ENCODE measurements at regions not wholly inside any gene's neighbourhood (a gene's known extent, or its start where the extent isn't known, plus 50 kb on each side); places are given as distances from the start of the nearest gene placed in this dataset.

- Mint-ChIP-seq H3K27me3 (ENCODE audit: low read depth) (no peaks in the 10 kb centered on the region), H3K36me3 (ENCODE audit: low read depth) (no peaks in the 10 kb centered on the region), H3K27ac (no peak overlapping the region), H3K9me3 (no peaks in the 10 kb centered on the region), H3K4me1 (peaks cover 21% of the 10 kb centered on the region), H3K4me3 (no peak overlapping the region)
- TF ChIP-seq CTCF (IDR thresholded peaks at IDR 0.05; ENCODE audit: unreplicated experiment in 3 of 3), result no peak
Measured at GRCh38 chr6:138550346-138550767, 51.1 kb upstream of the NHSL1 start.

GRCh38 chr6:138554146-138554545 is 54.9 kb upstream of the NHSL1 start:
- no peaks in the 10 kb centered on the region for H3K36me3 Mint-ChIP-seq (ENCODE audit: low read depth)
- no peak for TF ChIP-seq CTCF (IDR thresholded peaks at IDR 0.05; ENCODE audit: unreplicated experiment in 3 of 3)
- no peaks in the 10 kb centered on the region for H3K27me3 Mint-ChIP-seq (ENCODE audit: low read depth)
- H3K27ac Mint-ChIP-seq, result no peak overlapping the region
- no peaks in the 10 kb centered on the region for H3K9me3 Mint-ChIP-seq
- peaks cover 21% of the 10 kb centered on the region for H3K4me1 Mint-ChIP-seq
- no peak overlapping the region for H3K4me3 Mint-ChIP-seq

GRCh38 chr6:138555421-138555988 is 56.2 kb upstream of the NHSL1 start:
- H3K36me3 Mint-ChIP-seq (ENCODE audit: low read depth), result no peaks in the 10 kb centered on the region
- no peaks in the 10 kb centered on the region for H3K27me3 Mint-ChIP-seq (ENCODE audit: low read depth)
- TF ChIP-seq CTCF (IDR thresholded peaks at IDR 0.05; ENCODE audit: unreplicated experiment in 3 of 3), result no peak
- peaks cover 22% of the 10 kb centered on the region for H3K4me1 Mint-ChIP-seq
- peak overlapping the region; percentile 33 to 83 (median 43) for H3K27ac Mint-ChIP-seq
- peak overlapping the region in 1 of 3 experiments; percentile 24 for H3K4me3 Mint-ChIP-seq
- no peaks in the 10 kb centered on the region for H3K9me3 Mint-ChIP-seq

GRCh38 chr6:138557147-138557546 is 57.9 kb upstream of the NHSL1 start:
- Mint-ChIP-seq H3K27ac (no peak overlapping the region), H3K4me1 (peaks cover 22% of the 10 kb centered on the region), H3K4me3 (no peak overlapping the region), H3K36me3 (ENCODE audit: low read depth) (no peaks in the 10 kb centered on the region), H3K27me3 (ENCODE audit: low read depth) (no peaks in the 10 kb centered on the region), H3K9me3 (no peaks in the 10 kb centered on the region)
- no peak for TF ChIP-seq CTCF (IDR thresholded peaks at IDR 0.05; ENCODE audit: unreplicated experiment in 3 of 3)

- Mint-ChIP-seq H3K9me3 (no peaks in the 10 kb centered on the region), H3K4me3 (no peak overlapping the region), H3K27me3 (ENCODE audit: low read depth) (no peaks in the 10 kb centered on the region), H3K36me3 (ENCODE audit: low read depth) (no peaks in the 10 kb centered on the region), H3K27ac (no peak overlapping the region), H3K4me1 (peaks cover 17% of the 10 kb centered on the region)
- no peak for TF ChIP-seq CTCF (IDR thresholded peaks at IDR 0.05; ENCODE audit: unreplicated experiment in 3 of 3)
Measured at GRCh38 chr6:138559143-138559542, 59.8 kb upstream of the NHSL1 start.

GRCh38 chr6:138560130-138560860 is 61.0 kb upstream of the NHSL1 start:
- H3K27me3 Mint-ChIP-seq (ENCODE audit: low read depth), result no peaks in the 10 kb centered on the region
- no peaks in the 10 kb centered on the region for H3K36me3 Mint-ChIP-seq (ENCODE audit: low read depth)
- H3K9me3 Mint-ChIP-seq, result no peaks in the 10 kb centered on the region
- H3K4me1 Mint-ChIP-seq, result peaks cover 9% of the 10 kb centered on the region
- H3K4me3 Mint-ChIP-seq, result no peak overlapping the region
- no peak for TF ChIP-seq CTCF (IDR thresholded peaks at IDR 0.05; ENCODE audit: unreplicated experiment in 3 of 3)
- H3K27ac Mint-ChIP-seq, result peak overlapping the region in 2 of 3 experiments; percentile 12 to 16

Data from nephron (organoid).